A549 (cell line): ENCODE measurements at regions not wholly inside any gene's neighbourhood (a gene's known extent, or its start where the extent isn't known, plus 50 kb on each side); places are given as distances from the start of the nearest gene placed in this dataset.

Source experiments
- JUN ChIP-seq, 2 experiments: fragments of >200 bp; sonication (Bioruptor Twin); formaldehyde crosslinking; IDR thresholded peaks; 2 replicates in 1 of 2; 3 replicates in 1 of 2; pipeline ENCODE4 v1.6.1; 2016 to 2017
- RAD21 ChIP-seq, 2 experiments: fragments of >200 bp in 1 of 2; sonication (Bioruptor Twin) in 1 of 2; formaldehyde crosslinking in 1 of 2; IDR thresholded peaks in 1 of 2; conservative IDR thresholded peaks in 1 of 2; 2 replicates in 1 of 2; 3 replicates in 1 of 2; pipeline ENCODE4 v1.6.1; 2012 to 2018; ENCODE audit warnings: inconsistent platforms in 1 of 2

DNA sequence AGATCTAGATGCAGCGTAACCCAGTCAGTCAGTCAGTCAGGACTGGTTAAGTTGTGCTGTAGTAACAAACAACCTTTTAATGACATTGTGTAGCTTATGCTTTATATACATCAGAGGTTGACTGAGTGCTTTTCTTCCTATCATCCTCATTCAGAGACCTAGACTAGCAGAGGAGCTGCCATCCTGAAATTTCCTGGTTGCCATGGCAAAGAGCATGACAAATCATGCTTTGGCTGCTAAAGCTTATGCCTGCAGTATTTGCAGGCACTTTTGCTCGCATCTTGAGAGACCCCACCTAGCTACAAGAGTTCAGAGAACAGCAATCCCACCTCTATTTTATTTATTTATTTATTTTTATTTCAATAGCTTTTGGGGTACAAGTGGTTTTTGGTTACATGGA, 244.0 kb downstream of the BTBD3 start:
- TF ChIP-seq JUN (IDR thresholded peaks at IDR 0.05) = no peak
- no peak for TF ChIP-seq RAD21 (conservative IDR thresholded peaks at IDR 0.05 in 1 of 2, IDR thresholded peaks at IDR 0.05 in 1 of 2)
